ENCODE measurements at regions not wholly inside any gene's neighbourhood (a gene's known extent, or its start where the extent isn't known, plus 50 kb on each side); places are given as distances from the start of the nearest gene placed in this dataset.

- ChIA-PET POLR2A (no interaction called here), CTCF (ENCODE audit: low intra/inter-chr PET ratio, low total read pairs) (no interaction called here)
- intact Hi-C loops (cut with micrococcal nuclease; ENCODE audit: unreplicated experiment) (no loop called here), in situ Hi-C loops (cut with HindIII; ENCODE audit: extremely low pct_ligation_motif_present, low pct_unique_long_range_greater_than_20kb) (no loop called here)
- no TSS peak for BruUV-seq (replicated peaks)
- FAIRE-seq (no peak), ATAC-seq (no peak), DNase-seq (ENCODE audit: low spot score) (no peak)
- Histone ChIP-seq H3K27ac (ENCODE audit: extremely low read length, insufficient read depth, low read length) (no peak overlapping the region), H3K4me2 (ENCODE audit: low read depth, low read length) (no peak overlapping the region), H3K36me3 (replicated peaks in 1 of 2; ENCODE audit: control insufficient read depth in 1 of 2, insufficient read depth in 2 of 2, low read length in 2 of 2) (no peaks in the 10 kb centered on the region), H3K4me3 (replicated peaks in 1 of 3; ENCODE audit: insufficient read depth in 1 of 3, low read depth in 2 of 3, low read length in 3 of 3) (no peak overlapping the region), H3K79me2 (ENCODE audit: insufficient read depth, low read length) (no peaks in the 10 kb centered on the region), H3K27me3 (ENCODE audit: control insufficient read depth in 1 of 2, insufficient read depth in 2 of 2, low read length in 2 of 2) (no peaks in the 10 kb centered on the region), H3K4me1 (ENCODE audit: insufficient read depth, low read length) (peaks cover 22% of the 10 kb centered on the region), H4K20me1 (ENCODE audit: insufficient read depth, low read length) (no peaks in the 10 kb centered on the region), H3K9me3 (ENCODE audit: low read length) (no peaks in the 10 kb centered on the region), H2AFZ (ENCODE audit: low read length) (no peak overlapping the region), H3K9ac (ENCODE audit: insufficient read depth, low read depth, low read length) (no peak overlapping the region)
- 84% methylated on average over 4 of the region's 4 CpGs for WGBS (ENCODE audit: low lambda C conversion rate)
- no peak for TF ChIP-seq NFRKB (IDR thresholded peaks at IDR 0.05)
- no peak for TF ChIP-seq ZFAT (CRISPR knock-in tag; conservative IDR thresholded peaks at IDR 0.05)
- no peak for TF ChIP-seq DNMT1 (CRISPR knock-in tag; IDR thresholded peaks at IDR 0.05)
- TF ChIP-seq NFIB (CRISPR knock-in tag; IDR thresholded peaks at IDR 0.05; ENCODE audit: borderline replicate concordance): no peak
Measured at GRCh38 chr2:226669249-226669648, 130.4 kb downstream of the IRS1 start.

- no peak for ATAC-seq
- Histone ChIP-seq H3K4me1 (ENCODE audit: insufficient read depth, low read length) (peaks cover 22% of the 10 kb centered on the region), H4K20me1 (ENCODE audit: insufficient read depth, low read length) (no peaks in the 10 kb centered on the region), H3K4me3 (replicated peaks in 1 of 3; ENCODE audit: insufficient read depth in 1 of 3, low read depth in 2 of 3, low read length in 3 of 3) (no peak overlapping the region), H3K4me2 (ENCODE audit: low read depth, low read length) (no peak overlapping the region), H3K79me2 (ENCODE audit: insufficient read depth, low read length) (no peaks in the 10 kb centered on the region), H2AFZ (ENCODE audit: low read length) (no peak overlapping the region), H3K27ac (ENCODE audit: extremely low read length, insufficient read depth, low read length) (no peak overlapping the region), H3K9ac (ENCODE audit: insufficient read depth, low read depth, low read length) (no peak overlapping the region), H3K9me3 (ENCODE audit: low read length) (no peaks in the 10 kb centered on the region), H3K36me3 (replicated peaks in 1 of 2; ENCODE audit: control insufficient read depth in 1 of 2, insufficient read depth in 2 of 2, low read length in 2 of 2) (no peaks in the 10 kb centered on the region), H3K27me3 (ENCODE audit: control insufficient read depth in 1 of 2, insufficient read depth in 2 of 2, low read length in 2 of 2) (no peaks in the 10 kb centered on the region)
- DNase-seq (ENCODE audit: low spot score): no peak
- no TSS peak for BruUV-seq (replicated peaks)
- no peak for FAIRE-seq
- in situ Hi-C loops (cut with HindIII; ENCODE audit: extremely low pct_ligation_motif_present, low pct_unique_long_range_greater_than_20kb): no loop called here
- CTCF ChIA-PET (ENCODE audit: low intra/inter-chr PET ratio, low total read pairs): no interaction called here
- POLR2A ChIA-PET: no interaction called here
- intact Hi-C loops (cut with micrococcal nuclease; ENCODE audit: unreplicated experiment): no loop called here
- WGBS (ENCODE audit: low lambda C conversion rate): 81% methylated on average over 5 of the region's 5 CpGs
- TF ChIP-seq ATF5 (CRISPR knock-in tag; IDR thresholded peaks at IDR 0.05; ENCODE audit: low read depth) (no peak), ZNF800 (CRISPR knock-in tag; IDR thresholded peaks at IDR 0.05) (no peak), KLF9 (CRISPR knock-in tag; IDR thresholded peaks at IDR 0.05; ENCODE audit: low read depth) (no peak), KDM5B (CRISPR knock-in tag; IDR thresholded peaks at IDR 0.05; ENCODE audit: borderline replicate concordance) (no peak), TP53 (CRISPR knock-in tag; conservative IDR thresholded peaks at IDR 0.05) (no peak), HMGXB3 (CRISPR knock-in tag; IDR thresholded peaks at IDR 0.05; ENCODE audit: borderline replicate concordance) (no peak), ZMAT3 (CRISPR knock-in tag; conservative IDR thresholded peaks at IDR 0.05) (no peak), ZNF230 (CRISPR knock-in tag; IDR thresholded peaks at IDR 0.05) (no peak), ZNF703 (CRISPR knock-in tag; IDR thresholded peaks at IDR 0.05; ENCODE audit: borderline replicate concordance) (no peak), ZNF629 (CRISPR knock-in tag; conservative IDR thresholded peaks at IDR 0.05) (no peak)
Measured at GRCh38 chr2:226667736-226668135, 131.9 kb downstream of the IRS1 start.
